RKO (cell line): ENCODE measurements at regions not wholly inside any gene's neighbourhood (a gene's known extent, or its start where the extent isn't known, plus 50 kb on each side); places are given as distances from the start of the nearest gene placed in this dataset.

Experiments used
- DNase-seq: peaks from one replicate; pipeline ENCODE4 v3.0.0-alpha.2; 2016; ENCODE audit warnings: low spot score

- no peak for DNase-seq
Measured at GRCh38 chr9:107717529-107718314, 228.2 kb upstream of the KLF4 start.

GRCh38 chr9:107715740-107716139 lies 226.2 kb upstream of the KLF4 start:
- DNase-seq, result no peak

DNA sequence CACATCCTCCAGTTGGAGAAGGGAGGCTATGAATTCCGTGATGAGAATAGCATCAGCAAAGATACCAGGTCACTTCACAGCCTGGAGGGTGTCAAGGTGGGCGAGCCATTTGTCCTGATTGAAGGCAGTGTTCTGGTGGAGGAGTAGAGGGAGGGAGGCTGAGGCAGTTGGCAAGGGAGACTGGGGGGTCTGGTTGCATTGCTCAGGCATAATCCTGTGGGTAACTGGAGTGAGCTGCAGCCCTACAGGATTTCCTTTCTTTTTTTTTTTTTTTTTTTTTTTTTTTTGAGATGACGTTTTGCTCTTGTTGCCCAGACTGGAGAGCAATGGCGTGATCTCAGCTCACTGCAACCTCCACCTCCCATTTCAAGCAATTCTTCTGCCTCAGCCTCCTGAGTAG lies 223.9 kb upstream of the KLF4 start:
- DNase-seq, result no peak

GRCh38 chr9:107712390-107712789 lies 222.8 kb upstream of the KLF4 start:
- DNase-seq, result peak; percentile 30

- DNase-seq, result peak; percentile 39
Measured at GRCh38 chr9:107711542-107711941, 222.0 kb upstream of the KLF4 start.

GRCh38 chr9:107710953-107711352 lies 221.4 kb upstream of the KLF4 start:
- DNase-seq, result no peak

- no peak for DNase-seq
Measured at GRCh38 chr9:107710546-107710945, 221.0 kb upstream of the KLF4 start.

- no peak for DNase-seq
Measured at GRCh38 chr9:107708791-107709190, 219.2 kb upstream of the KLF4 start.

GRCh38 chr9:107707915-107708441 lies 218.4 kb upstream of the KLF4 start:
- DNase-seq, result no peak

GRCh38 chr9:107707428-107707837 lies 217.9 kb upstream of the KLF4 start:
- no peak for DNase-seq

DNA sequence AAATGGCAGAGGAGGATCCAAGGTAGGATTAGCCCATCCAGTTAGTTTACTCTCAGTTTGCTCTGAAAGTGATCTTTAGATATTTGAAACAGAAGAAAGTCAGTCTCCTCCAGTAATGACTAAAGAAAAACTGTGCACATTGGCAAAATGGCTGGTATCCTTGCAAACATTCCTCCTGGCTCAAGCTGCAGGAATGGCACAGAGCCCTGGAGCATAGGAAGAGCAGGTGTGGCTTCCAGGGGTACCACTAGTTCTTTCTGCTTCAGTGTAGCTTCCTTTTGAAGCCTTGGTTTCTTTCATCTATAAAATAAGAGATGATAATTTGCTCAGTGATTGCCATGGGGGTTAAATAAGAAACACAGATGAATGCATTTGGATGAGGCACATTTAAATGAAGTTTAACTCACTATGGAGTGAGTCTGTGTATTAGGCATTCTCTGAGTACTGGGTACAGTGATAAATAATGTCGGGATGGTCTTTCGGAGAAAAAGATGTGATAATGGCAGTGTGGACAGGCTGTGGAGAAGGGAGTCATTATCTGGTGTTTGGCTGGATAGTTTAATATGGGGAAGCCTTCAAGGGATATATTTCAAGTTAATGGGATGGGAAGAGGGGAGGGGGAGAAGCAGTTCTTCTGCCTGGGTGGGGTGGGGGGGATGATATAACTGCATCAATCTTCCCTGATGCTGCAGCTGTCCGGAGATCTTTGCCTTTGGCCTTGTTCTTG lies 217.3 kb upstream of the KLF4 start:
- DNase-seq, result no peak

DNA sequence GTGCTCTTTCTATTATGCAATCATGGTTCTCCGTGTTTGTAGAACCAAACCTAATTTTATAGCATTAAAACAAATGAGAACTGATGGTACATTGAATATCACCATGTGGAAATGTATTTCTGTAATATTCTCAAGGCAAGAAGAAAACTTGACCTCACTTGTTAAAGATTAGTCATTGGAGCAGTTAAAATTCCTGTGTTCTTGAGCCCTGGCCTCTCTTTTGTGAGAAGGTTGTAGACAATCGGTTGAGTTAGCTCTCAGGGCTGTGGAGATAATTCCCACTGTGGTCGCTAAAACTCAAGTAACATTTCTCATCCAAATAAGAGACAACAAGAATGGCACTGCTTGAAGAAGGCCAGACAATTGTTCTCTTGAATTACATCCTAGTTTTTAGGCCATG lies 216.0 kb upstream of the KLF4 start:
- DNase-seq, result no peak

DNA sequence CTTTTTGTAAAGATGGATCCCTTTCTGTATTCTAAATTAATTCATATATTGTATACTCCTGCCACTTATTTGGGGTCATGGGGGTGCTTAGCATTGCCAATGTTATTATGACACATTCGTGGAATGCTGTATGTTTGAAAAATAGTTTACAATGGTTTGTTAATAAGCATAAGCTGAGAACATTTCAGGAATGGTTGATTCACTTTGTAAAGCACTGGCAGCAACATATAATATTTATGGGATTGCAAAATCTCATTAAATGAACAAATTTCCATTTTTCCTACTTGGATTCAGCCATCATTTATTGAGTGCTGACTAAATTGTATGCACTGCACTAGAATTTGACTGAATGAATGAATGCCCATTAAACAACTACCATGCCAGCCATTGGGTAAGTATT lies 215.2 kb upstream of the KLF4 start:
- DNase-seq, result no peak

- DNase-seq, result no peak
Measured at GRCh38 chr9:107703651-107704050, 214.1 kb upstream of the KLF4 start.

DNA sequence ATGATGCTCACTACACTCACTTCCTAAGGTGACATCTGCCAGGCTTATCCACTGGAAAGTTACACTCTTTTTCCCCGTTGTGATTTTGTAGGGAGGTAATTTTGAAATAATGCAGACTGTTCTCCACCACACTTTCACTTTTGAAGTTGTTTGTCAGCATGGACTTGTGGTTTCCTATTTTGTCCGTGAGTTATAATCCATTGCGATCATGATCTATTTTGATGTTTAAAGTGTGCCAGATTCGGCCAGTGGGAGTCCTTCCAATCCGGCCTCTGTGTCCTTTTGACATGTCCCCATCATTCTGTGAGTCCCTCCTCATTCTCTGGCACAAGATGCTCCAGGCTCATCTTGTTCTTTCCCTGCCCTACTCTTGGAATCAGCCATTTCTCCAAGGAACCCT lies 211.3 kb upstream of the KLF4 start:
- no peak for DNase-seq

GRCh38 chr9:107699231-107699630 lies 209.7 kb upstream of the KLF4 start:
- DNase-seq, result no peak

DNA sequence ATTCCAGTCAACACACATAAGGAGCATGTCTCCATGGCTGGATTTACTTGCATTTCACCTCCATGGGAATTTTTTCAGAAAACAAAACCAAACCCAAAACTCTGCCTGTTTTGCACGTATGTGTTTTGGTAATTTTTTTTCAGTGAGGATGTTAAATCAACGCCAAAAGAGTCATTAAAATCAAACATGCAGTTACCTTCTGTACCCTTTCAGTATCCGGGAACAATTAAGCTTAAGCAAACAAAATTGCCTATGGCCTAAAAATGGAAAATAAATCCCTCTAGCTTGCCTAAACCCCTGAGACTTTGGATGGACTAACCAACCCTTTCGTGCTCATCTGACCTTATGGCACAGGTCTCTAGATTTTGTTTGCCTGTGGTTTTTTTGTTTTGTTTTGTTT lies 209.2 kb upstream of the KLF4 start:
- no peak for DNase-seq

- DNase-seq, result no peak
Measured at GRCh38 chr9:107696302-107696701, 206.7 kb upstream of the KLF4 start.

- no peak for DNase-seq
Measured at GRCh38 chr9:107694390-107694789, 204.8 kb upstream of the KLF4 start.

DNA sequence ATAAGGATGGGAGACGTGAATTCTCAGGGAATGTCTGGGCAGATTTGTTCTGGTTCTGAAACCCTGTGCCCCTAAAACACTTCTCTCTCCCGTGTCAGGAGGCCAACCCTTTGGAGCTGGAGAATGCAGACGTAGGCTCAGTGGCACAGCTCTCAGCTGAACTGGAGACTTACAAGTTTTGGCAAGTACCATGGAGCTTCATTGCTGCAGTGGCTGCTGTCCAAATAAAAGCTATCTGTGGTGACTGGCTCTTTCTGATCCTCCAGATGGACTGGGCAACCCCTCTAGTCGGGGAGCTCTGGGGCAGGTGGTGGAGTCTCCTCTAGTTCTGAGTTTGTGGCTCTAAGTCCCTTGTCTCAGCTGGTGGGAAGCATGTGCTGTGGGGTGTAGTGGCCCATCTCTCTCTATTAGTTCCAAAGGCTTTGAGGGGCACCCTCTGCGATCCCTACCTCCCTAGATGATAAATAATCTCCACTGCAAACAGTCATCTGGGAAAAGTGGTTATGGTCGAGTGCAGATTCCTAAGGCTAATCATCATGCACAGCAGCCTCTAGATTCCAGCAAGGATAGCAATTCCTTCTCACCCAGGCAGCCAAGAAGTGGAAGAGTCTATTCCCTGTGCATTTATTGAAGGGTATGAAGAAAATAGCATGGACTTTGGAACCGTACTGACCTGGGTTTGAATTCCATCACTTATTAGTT lies 204.2 kb upstream of the KLF4 start:
- no peak for DNase-seq

DNA sequence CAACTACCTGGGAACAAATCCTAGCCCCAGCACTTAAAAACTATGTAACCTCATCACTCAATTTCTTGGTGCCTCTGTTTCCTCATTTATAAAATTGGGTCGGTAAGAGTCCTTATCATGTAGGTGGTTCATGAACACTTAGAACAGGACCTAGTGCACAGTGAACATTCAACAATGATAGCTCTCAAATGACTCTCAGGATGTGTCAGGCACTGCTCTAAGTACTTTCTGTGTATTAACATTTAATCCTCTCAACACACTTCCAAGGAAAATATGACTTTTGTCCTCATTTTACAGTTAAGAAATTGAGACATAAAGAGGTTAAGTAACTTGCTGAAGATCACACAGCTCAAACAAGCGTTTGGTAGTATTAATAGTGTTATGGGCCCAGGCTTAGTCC lies 202.1 kb upstream of the KLF4 start:
- DNase-seq, result no peak

DNA sequence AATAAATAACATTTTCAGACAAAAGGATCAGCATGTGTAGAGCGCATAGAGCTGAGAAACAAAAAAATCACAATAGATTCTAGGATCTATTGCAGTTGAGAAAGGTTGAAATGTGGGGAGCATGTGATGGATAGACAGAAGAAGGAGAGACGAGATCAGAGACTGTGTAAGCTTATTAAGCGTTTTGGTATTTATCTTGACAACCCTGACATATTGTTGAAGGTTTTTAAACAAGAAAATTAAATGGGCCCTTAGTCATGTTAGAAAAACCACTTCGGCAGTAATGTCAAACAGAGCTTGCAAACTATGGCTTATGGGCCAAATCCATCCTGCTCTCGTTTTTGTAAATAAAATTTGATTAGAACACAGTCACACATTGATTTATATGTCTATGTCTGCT lies 200.5 kb upstream of the KLF4 start:
- DNase-seq, result no peak

- no peak for DNase-seq
Measured at GRCh38 chr9:107688728-107689127, 199.2 kb upstream of the KLF4 start.
